HEK293 (cell line): ENCODE measurements at regions not wholly inside any gene's neighbourhood (a gene's known extent, or its start where the extent isn't known, plus 50 kb on each side); places are given as distances from the start of the nearest gene placed in this dataset.
"Not testable (repeated sequence)": the region's sequence is repeated elsewhere in the genome, so short reads cannot be mapped to it uniquely, and the experiment has no call there.

Source experiments
- CTCF ChIA-PET: fragments of 350-600 bp; formaldehyde crosslinking; extraction: SDS; loops from one replicate; lab custom pipeline; 2021; ENCODE audit warnings: antibody characterized with exemption; lab: Yijun Ruan, JAX
- POLR2A ChIA-PET: fragments of 300-600 bp; formaldehyde crosslinking; extraction: SDS; loops from one replicate; lab custom pipeline; 2020; ENCODE audit warnings: antibody characterized with exemption, inconsistent platforms; lab: Yijun Ruan, JAX
- H3K27ac ChIP-seq: fragments of 200-500 bp; sonication (Bioruptor generic); 2 replicates; pipeline ENCODE4 v1.5.1; 2014; ENCODE audit warnings: low read depth, low read length, control low read depth, inconsistent platforms; ENCODE audit errors: extremely low read depth
- H3K36me3 ChIP-seq, 2 experiments: fragments of 200-500 bp in 1 of 2; sonication (Bioruptor generic) in 1 of 2; 1 replicate in 1 of 2; 2 replicates in 1 of 2; pipeline ENCODE4 v1.5.1; 2014 to 2017; ENCODE audit warnings: inconsistent platforms in 2 of 2, low read length in 2 of 2; ENCODE audit not compliant: control insufficient read depth in 2 of 2, insufficient read depth in 1 of 2
- H3K4me1 ChIP-seq: fragments of 200-500 bp; sonication (Bioruptor generic); 2 replicates; pipeline ENCODE4 v1.5.1; 2014; ENCODE audit warnings: mild to moderate bottlenecking, low read length, inconsistent platforms; ENCODE audit not compliant: control insufficient read depth, insufficient read depth
- H3K4me3 ChIP-seq: 2 replicates; pipeline ENCODE4 v1.5.1; 2011; ENCODE audit warnings: low read depth, mild to moderate bottlenecking, control low read depth, low read length, moderate library complexity
- H3K9me3 ChIP-seq: fragments of 200-500 bp; sonication (Bioruptor generic); 2 replicates; pipeline ENCODE4 v1.5.1; 2014; ENCODE audit warnings: low read depth, low read length, inconsistent platforms; ENCODE audit not compliant: control insufficient read depth, insufficient read depth
- KLF1 ChIP-seq: fragments of 450-650 bp; formaldehyde crosslinking; IDR thresholded peaks from 2 replicates; pipeline ENCODE4 v1.5.1; 2016; ENCODE audit warnings: missing biosample characterization, missing genetic modification characterization
- OVOL3 ChIP-seq: fragments of 450-650 bp; formaldehyde crosslinking; IDR thresholded peaks from 2 replicates; pipeline ENCODE4 v1.5.1; 2016; ENCODE audit warnings: missing biosample characterization, missing genetic modification characterization
- ZBTB11 ChIP-seq: fragments of 450-650 bp; formaldehyde crosslinking; conservative IDR thresholded peaks from 2 replicates; pipeline ENCODE4 v1.5.1; 2016; ENCODE audit warnings: low read depth, missing biosample characterization, missing genetic modification characterization
- ZBTB21 ChIP-seq: fragments of 450-650 bp; formaldehyde crosslinking; IDR thresholded peaks from 2 replicates; pipeline ENCODE4 v1.5.1; 2017; ENCODE audit warnings: missing biosample characterization, missing genetic modification characterization
- ZNF146 ChIP-seq: fragments of 450-650 bp; formaldehyde crosslinking; IDR thresholded peaks from 2 replicates; pipeline ENCODE4 v1.5.1; 2016; ENCODE audit warnings: missing biosample characterization, missing genetic modification characterization
- ZNF174 ChIP-seq: fragments of 450-650 bp; formaldehyde crosslinking; IDR thresholded peaks from 2 replicates; pipeline ENCODE4 v1.5.0; 2017; ENCODE audit warnings: missing biosample characterization, mild to moderate bottlenecking, missing genetic modification characterization
- ZNF354C ChIP-seq: fragments of 450-650 bp; formaldehyde crosslinking; IDR thresholded peaks from 2 replicates; pipeline ENCODE4 v1.5.1; 2016; ENCODE audit warnings: missing biosample characterization, missing genetic modification characterization, low read depth, borderline replicate concordance
- ZNF416 ChIP-seq: fragments of 450-650 bp; formaldehyde crosslinking; IDR thresholded peaks from 2 replicates; pipeline ENCODE4 v1.5.1; 2016; ENCODE audit warnings: missing biosample characterization, missing genetic modification characterization
- ZNF473 ChIP-seq: fragments of 450-650 bp; formaldehyde crosslinking; IDR thresholded peaks from 2 replicates; pipeline ENCODE4 v1.5.1; 2017; ENCODE audit warnings: missing biosample characterization, missing genetic modification characterization
- ZNF654 ChIP-seq: fragments of 450-650 bp; formaldehyde crosslinking; IDR thresholded peaks from 2 replicates; pipeline ENCODE4 v1.5.1; 2016; ENCODE audit warnings: low read depth, missing biosample characterization, missing genetic modification characterization
- TF ChIP-seq, protein P1 (sequence below): fragments of 450-650 bp; formaldehyde crosslinking; IDR thresholded peaks from 2 replicates; pipeline ENCODE4 v1.5.1; 2016; ENCODE audit warnings: missing biosample characterization, missing genetic modification characterization
- TF ChIP-seq, protein P2 (sequence below): fragments of 450-650 bp; formaldehyde crosslinking; IDR thresholded peaks from 2 replicates; pipeline ENCODE4 v1.5.1; 2016; ENCODE audit warnings: missing biosample characterization, missing genetic modification characterization
- TF ChIP-seq, protein P3 (sequence below): fragments of 450-650 bp; formaldehyde crosslinking; optimal IDR thresholded peaks from 2 replicates; pipeline ENCODE3; 2016; ENCODE audit warnings: missing biosample characterization, mild to moderate bottlenecking, missing genetic modification characterization
- TF ChIP-seq, protein P4 (sequence below): fragments of 450-650 bp; formaldehyde crosslinking; IDR thresholded peaks from 2 replicates; pipeline ENCODE4 v1.5.1; 2016; ENCODE audit warnings: missing biosample characterization, missing genetic modification characterization

DNA sequence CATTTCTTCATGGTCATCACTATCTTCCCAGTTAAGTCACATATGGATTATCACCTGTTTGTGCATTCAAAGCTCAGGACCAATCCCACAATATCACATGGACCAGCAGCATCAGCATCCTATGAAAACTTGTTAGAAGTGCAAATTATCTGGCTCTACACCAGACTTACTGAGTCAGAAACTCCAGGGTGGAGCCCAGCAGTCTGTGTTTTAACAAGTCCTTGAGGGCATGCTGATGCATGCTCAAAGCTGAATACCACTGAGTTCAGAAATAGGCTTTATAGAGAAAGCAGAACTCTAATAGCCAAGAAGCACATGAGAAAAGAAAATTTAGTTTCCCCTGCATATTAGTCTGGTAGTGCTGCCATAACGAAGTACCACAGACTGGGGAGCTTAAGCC, 62.4 kb upstream of the GABRQ start:
- no peak overlapping the region for H3K27ac ChIP-seq
- ChIA-PET CTCF (interaction anchor here (0.5 to 0.7 kb wide), 3 partner anchors 13 to 239 kb away, joined by 3 to 4 read pairs (median 3); no protein-coding TSS in a partner anchor), POLR2A (no interaction called here)
- no peaks in the 10 kb centered on the region for H3K4me1 ChIP-seq
- TF ChIP-seq, protein P1, sequence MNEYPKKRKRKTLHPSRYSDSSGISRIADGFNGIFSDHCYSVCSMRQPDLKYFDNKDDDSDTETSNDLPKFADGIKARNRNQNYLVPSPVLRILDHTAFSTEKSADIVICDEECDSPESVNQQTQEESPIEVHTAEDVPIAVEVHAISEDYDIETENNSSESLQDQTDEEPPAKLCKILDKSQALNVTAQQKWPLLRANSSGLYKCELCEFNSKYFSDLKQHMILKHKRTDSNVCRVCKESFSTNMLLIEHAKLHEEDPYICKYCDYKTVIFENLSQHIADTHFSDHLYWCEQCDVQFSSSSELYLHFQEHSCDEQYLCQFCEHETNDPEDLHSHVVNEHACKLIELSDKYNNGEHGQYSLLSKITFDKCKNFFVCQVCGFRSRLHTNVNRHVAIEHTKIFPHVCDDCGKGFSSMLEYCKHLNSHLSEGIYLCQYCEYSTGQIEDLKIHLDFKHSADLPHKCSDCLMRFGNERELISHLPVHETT: no peak
- TF ChIP-seq ZNF174 (no peak), ZBTB21 (tag by site-specific recombination) (no peak), KLF1 (tag by site-specific recombination) (no peak), ZNF416 (no peak), ZNF654 (tag by site-specific recombination) (no peak), ZBTB11 (tag by site-specific recombination) (no peak), ZNF473 (no peak), OVOL3 (no peak), ZNF354C (no peak)
- TF ChIP-seq, protein P2, sequence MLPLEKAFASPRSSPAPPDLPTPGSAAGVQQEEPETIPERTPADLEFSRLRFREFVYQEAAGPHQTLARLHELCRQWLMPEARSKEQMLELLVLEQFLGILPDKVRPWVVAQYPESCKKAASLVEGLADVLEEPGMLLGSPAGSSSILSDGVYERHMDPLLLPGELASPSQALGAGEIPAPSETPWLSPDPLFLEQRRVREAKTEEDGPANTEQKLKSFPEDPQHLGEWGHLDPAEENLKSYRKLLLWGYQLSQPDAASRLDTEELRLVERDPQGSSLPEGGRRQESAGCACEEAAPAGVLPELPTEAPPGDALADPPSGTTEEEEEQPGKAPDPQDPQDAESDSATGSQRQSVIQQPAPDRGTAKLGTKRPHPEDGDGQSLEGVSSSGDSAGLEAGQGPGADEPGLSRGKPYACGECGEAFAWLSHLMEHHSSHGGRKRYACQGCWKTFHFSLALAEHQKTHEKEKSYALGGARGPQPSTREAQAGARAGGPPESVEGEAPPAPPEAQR: no peak
- TF ChIP-seq, protein P3, sequence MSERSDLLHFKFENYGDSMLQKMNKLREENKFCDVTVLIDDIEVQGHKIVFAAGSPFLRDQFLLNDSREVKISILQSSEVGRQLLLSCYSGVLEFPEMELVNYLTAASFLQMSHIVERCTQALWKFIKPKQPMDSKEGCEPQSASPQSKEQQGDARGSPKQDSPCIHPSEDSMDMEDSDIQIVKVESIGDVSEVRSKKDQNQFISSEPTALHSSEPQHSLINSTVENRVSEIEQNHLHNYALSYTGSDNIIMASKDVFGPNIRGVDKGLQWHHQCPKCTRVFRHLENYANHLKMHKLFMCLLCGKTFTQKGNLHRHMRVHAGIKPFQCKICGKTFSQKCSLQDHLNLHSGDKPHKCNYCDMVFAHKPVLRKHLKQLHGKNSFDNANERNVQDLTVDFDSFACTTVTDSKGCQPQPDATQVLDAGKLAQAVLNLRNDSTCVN (tag by site-specific recombination): no peak
- H3K36me3 ChIP-seq: no peaks in the 10 kb centered on the region
- no peak overlapping the region for H3K4me3 ChIP-seq
- H3K9me3 ChIP-seq: no peaks in the 10 kb centered on the region

DNA sequence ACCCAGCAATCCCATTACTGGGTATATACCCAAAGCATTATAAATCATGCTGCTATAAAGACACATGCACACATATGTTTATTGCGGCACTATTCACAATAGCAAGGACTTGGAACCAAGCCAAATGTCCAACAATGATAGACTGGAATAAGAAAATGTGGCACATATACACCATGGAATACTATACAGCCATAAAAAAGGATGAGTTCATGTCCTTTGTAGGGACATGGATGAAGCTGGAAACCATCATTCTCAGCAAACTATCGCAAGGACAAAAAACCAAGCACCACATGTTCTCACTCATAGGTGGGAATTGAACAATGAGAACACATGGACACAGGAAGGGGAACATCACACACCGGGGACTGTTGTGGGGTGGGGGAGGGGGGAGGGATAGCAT, 50.2 kb upstream of the GABRQ start:
- CTCF ChIA-PET, H3K36me3 ChIP-seq, H3K4me1 ChIP-seq, H3K27ac ChIP-seq, H3K4me3 ChIP-seq, H3K9me3 ChIP-seq, POLR2A ChIA-PET: not testable (repeated sequence)
- peak; percentile 83 for TF ChIP-seq ZNF146 (tag by site-specific recombination)
- TF ChIP-seq, protein P4, sequence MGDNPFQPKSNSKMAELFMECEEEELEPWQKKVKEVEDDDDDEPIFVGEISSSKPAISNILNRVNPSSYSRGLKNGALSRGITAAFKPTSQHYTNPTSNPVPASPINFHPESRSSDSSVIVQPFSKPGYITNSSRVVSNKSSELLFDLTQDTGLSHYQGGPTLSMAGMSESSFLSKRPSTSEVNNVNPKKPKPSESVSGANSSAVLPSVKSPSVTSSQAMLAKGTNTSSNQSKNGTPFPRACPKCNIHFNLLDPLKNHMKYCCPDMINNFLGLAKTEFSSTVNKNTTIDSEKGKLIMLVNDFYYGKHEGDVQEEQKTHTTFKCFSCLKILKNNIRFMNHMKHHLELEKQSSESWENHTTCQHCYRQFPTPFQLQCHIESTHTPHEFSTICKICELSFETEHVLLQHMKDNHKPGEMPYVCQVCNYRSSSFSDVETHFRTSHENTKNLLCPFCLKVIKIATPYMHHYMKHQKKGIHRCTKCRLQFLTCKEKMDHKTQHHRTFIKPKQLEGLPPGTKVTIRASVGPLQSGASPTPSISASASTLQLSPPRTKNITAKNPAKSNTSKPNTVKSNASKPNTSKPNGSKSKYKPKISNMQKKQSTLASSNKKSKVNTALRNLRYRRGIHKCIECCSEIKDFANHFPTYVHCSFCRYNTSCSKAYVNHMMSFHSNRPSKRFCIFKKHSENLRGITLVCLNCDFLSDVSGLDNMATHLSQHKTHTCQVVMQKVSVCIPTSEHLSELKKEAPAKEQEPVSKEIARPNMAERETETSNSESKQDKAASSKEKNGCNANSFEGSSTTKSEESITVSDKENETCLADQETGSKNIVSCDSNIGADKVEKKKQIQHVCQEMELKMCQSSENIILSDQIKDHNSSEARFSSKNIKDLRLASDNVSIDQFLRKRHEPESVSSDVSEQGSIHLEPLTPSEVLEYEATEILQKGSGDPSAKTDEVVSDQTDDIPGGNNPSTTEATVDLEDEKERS: peak; percentile 66; the same call in 1 of the 2 replicates
- TF ChIP-seq, all 188 proteins: peak for 2; not testable (repeated sequence) for 186
